ENCODE measurements at regions not wholly inside any gene's neighbourhood (a gene's known extent, or its start where the extent isn't known, plus 50 kb on each side); places are given as distances from the start of the nearest gene placed in this dataset.

- no peak overlapping the region for H2AFZ ChIP-seq
- H3K79me2 ChIP-seq (replicated peaks; ENCODE audit: insufficient read depth), result no peaks in the 10 kb centered on the region
- DNase-seq (ENCODE audit: low spot score) (no peak), ATAC-seq (no peak)
- H3K4me2 ChIP-seq, result no peak overlapping the region
- TF ChIP-seq EZH2phosphoT487 (IDR thresholded peaks at IDR 0.05; ENCODE audit: unreplicated experiment) (no peak), ZNF114 (CRISPR knock-in tag; IDR thresholded peaks at IDR 0.05) (no peak), NANOG (IDR thresholded peaks at IDR 0.05; ENCODE audit: borderline replicate concordance) (no peak), POLR2AphosphoS5 (IDR thresholded peaks at IDR 0.05; ENCODE audit: low read depth) (no peak), JUNB (IDR thresholded peaks at IDR 0.05; ENCODE audit: unreplicated experiment) (no peak), CREB1 (CRISPR knock-in tag; IDR thresholded peaks at IDR 0.05; ENCODE audit: low read depth) (no peak), ZNF462 (CRISPR knock-in tag; IDR thresholded peaks at IDR 0.05) (no peak), REST (IDR thresholded peaks at IDR 0.05; ENCODE audit: unreplicated experiment) (no peak), CTCF (conservative IDR thresholded peaks at IDR 0.05; ENCODE audit: low read depth in 2 of 2) (no peak), ETS1 (IDR thresholded peaks at IDR 0.05) (no peak), ZNF331 (CRISPR knock-in tag; IDR thresholded peaks at IDR 0.05; ENCODE audit: low read depth) (no peak), EZH2 (IDR thresholded peaks at IDR 0.05; ENCODE audit: low read depth, unreplicated experiment) (no peak), STAT1 (IDR thresholded peaks at IDR 0.05; ENCODE audit: unreplicated experiment) (no peak)
- H3F3A ChIP-seq (replicated peaks; ENCODE audit: low read depth), result no peaks in the 10 kb centered on the region
- H3K27me3 ChIP-seq (ENCODE audit: insufficient read depth), result no peaks in the 10 kb centered on the region
- H3K4me3 ChIP-seq, result no peak overlapping the region
- Mint-ChIP-seq H3K9me3 (peaks cover 2% of the 10 kb centered on the region; the same call in 2 of the 3 replicates), H3K4me3 (no peak overlapping the region), H3K27ac (no peak overlapping the region), H3K27me3 (ENCODE audit: insufficient read depth, low read depth, poor library complexity) (peaks cover 2% of the 10 kb centered on the region), H3K4me1 (peaks cover 4% of the 10 kb centered on the region; the same call in 2 of the 3 replicates), H3K36me3 (ENCODE audit: low read depth) (no peaks in the 10 kb centered on the region)
- no peaks in the 10 kb centered on the region for H4K20me1 ChIP-seq (replicated peaks; ENCODE audit: insufficient read depth)
- no peaks in the 10 kb centered on the region for H3K36me3 ChIP-seq (ENCODE audit: insufficient read depth)
- H3K27ac ChIP-seq (ENCODE audit: low read depth), result no peak overlapping the region
- no peaks in the 10 kb centered on the region for H3K4me1 ChIP-seq (ENCODE audit: insufficient read depth)
- H3K9me2 ChIP-seq (ENCODE audit: insufficient read depth), result peaks cover 12% of the 10 kb centered on the region
These were observed 271.2 kb upstream of the IGFBP3 start for GRCh38 chr7:46192271-46192670.
